ENCODE measurements at regions not wholly inside any gene's neighbourhood (a gene's known extent, or its start where the extent isn't known, plus 50 kb on each side); places are given as distances from the start of the nearest gene placed in this dataset.
A peak's percentile ranks its signal among the peaks of the same experiment; 100 is the strongest.
"Not testable (repeated sequence)": the region's sequence is repeated elsewhere in the genome, so short reads cannot be mapped to it uniquely, and the experiment has no call there.

- ATAC-seq = not testable (repeated sequence)
Observed at GRCh38 chr9:138214548-138214947, 337.0 kb downstream of the CACNA1B start.

- not testable (repeated sequence) for ATAC-seq
Observed at GRCh38 chr9:138215588-138215987, 338.0 kb downstream of the CACNA1B start.

- ATAC-seq = peak; percentile 6
Observed at GRCh38 chr9:138216817-138217216, 339.2 kb downstream of the CACNA1B start.

- peak; percentile 3 for ATAC-seq
Observed at GRCh38 chr9:138217284-138217850, 339.8 kb downstream of the CACNA1B start.

GRCh38 chr9:138219249-138219648 is 341.7 kb downstream of the CACNA1B start:
- ATAC-seq = peak; percentile 83

GRCh38 chr9:138221446-138222054 is 344.0 kb downstream of the CACNA1B start:
- not testable (repeated sequence) for ATAC-seq

- not testable (repeated sequence) for ATAC-seq
Observed at GRCh38 chr9:138237099-138237498, 359.5 kb downstream of the CACNA1B start.

GRCh38 chr9:138282903-138283302 is 405.3 kb downstream of the CACNA1B start:
- ATAC-seq = not testable (repeated sequence)
